ENCODE measurements at regions not wholly inside any gene's neighbourhood (a gene's known extent, or its start where the extent isn't known, plus 50 kb on each side); places are given as distances from the start of the nearest gene placed in this dataset.
"Not testable (repeated sequence)": the region's sequence is repeated elsewhere in the genome, so short reads cannot be mapped to it uniquely, and the experiment has no call there.

DNA sequence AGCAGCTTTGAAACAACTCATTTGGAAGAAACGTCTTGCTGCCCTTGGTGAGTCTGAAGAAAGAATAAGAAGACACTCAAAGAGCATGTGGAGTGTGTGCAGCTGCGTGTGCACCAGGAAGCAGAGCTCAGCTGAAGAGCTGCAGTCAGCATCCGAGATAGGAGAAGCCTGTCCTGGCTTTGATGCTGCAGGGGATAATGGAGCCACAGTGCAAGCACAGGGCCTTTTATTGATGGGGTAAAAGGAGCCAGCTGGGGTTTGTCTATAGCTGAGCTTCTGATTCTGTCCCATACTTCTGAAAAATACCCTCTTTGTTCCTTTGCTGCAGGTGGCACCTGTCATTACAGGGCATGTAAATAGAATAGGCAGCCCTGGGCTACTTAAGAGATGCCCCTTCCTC is 375.7 kb upstream of the ZNF462 start:
- Mint-ChIP-seq H3K4me3 (no peak overlapping the region), H3K27ac (no peak overlapping the region), H3K9me3 (ENCODE audit: low read depth) (peaks cover 18% of the 10 kb centered on the region), H3K27me3 (no peaks in the 10 kb centered on the region), H3K36me3 (no peaks in the 10 kb centered on the region), H3K4me1 (no peaks in the 10 kb centered on the region)
- ATAC-seq (no peak), DNase-seq (no peak)
- CTCF ChIA-PET: no interaction called here

- H3K27me3 Mint-ChIP-seq; DNase-seq; ATAC-seq; H3K36me3 Mint-ChIP-seq; H3K9me3 Mint-ChIP-seq (ENCODE audit: low read depth); H3K4me3 Mint-ChIP-seq; CTCF ChIA-PET; H3K27ac Mint-ChIP-seq; H3K4me1 Mint-ChIP-seq: not testable (repeated sequence)
These were observed 370.8 kb upstream of the ZNF462 start for GRCh38 chr9:106492126-106492525.

GRCh38 chr9:106500171-106500570 is 362.8 kb upstream of the ZNF462 start:
- H3K27ac Mint-ChIP-seq: no peak overlapping the region
- no peaks in the 10 kb centered on the region for H3K4me1 Mint-ChIP-seq
- CTCF ChIA-PET: no interaction called here
- no peak overlapping the region for H3K4me3 Mint-ChIP-seq
- H3K27me3 Mint-ChIP-seq: no peaks in the 10 kb centered on the region
- ATAC-seq: no peak
- peaks cover 6% of the 10 kb centered on the region for H3K9me3 Mint-ChIP-seq (ENCODE audit: low read depth)
- DNase-seq: no peak
- H3K36me3 Mint-ChIP-seq: no peaks in the 10 kb centered on the region

GRCh38 chr9:106501210-106501609 is 361.8 kb upstream of the ZNF462 start:
- H3K4me1 Mint-ChIP-seq, CTCF ChIA-PET, ATAC-seq: not testable (repeated sequence)

GRCh38 chr9:106502930-106503329 is 360.0 kb upstream of the ZNF462 start:
- no peak for ATAC-seq
- Mint-ChIP-seq H3K27me3 (no peaks in the 10 kb centered on the region), H3K4me1 (no peaks in the 10 kb centered on the region), H3K4me3 (no peak overlapping the region), H3K9me3 (ENCODE audit: low read depth) (peaks cover 9% of the 10 kb centered on the region), H3K27ac (no peak overlapping the region), H3K36me3 (no peaks in the 10 kb centered on the region)
- CTCF ChIA-PET: no interaction called here
- DNase-seq: no peak

More at GRCh38 chr9:106501210-106501609, 361.8 kb upstream of the ZNF462 start:
- H3K9me3 Mint-ChIP-seq (ENCODE audit: low read depth); H3K36me3 Mint-ChIP-seq; H3K4me3 Mint-ChIP-seq; DNase-seq; H3K27me3 Mint-ChIP-seq; H3K27ac Mint-ChIP-seq: not testable (repeated sequence)

GRCh38 chr9:106503759-106504158 is 359.2 kb upstream of the ZNF462 start:
- no peak overlapping the region for H3K27ac Mint-ChIP-seq
- no peak overlapping the region for H3K4me3 Mint-ChIP-seq
- CTCF ChIA-PET: no interaction called here
- no peaks in the 10 kb centered on the region for H3K36me3 Mint-ChIP-seq
- DNase-seq (no peak), ATAC-seq (no peak)
- H3K9me3 Mint-ChIP-seq (ENCODE audit: low read depth): peaks cover 9% of the 10 kb centered on the region
- H3K4me1 Mint-ChIP-seq: no peaks in the 10 kb centered on the region
- H3K27me3 Mint-ChIP-seq: no peaks in the 10 kb centered on the region

GRCh38 chr9:106526716-106527204 is 336.2 kb upstream of the ZNF462 start:
- Mint-ChIP-seq H3K4me3 (no peak overlapping the region), H3K36me3 (no peaks in the 10 kb centered on the region), H3K9me3 (ENCODE audit: low read depth) (peaks cover 7% of the 10 kb centered on the region), H3K27me3 (no peaks in the 10 kb centered on the region), H3K4me1 (no peaks in the 10 kb centered on the region), H3K27ac (no peak overlapping the region)
- CTCF ChIA-PET: no interaction called here
- ATAC-seq (no peak), DNase-seq (no peak)

DNA sequence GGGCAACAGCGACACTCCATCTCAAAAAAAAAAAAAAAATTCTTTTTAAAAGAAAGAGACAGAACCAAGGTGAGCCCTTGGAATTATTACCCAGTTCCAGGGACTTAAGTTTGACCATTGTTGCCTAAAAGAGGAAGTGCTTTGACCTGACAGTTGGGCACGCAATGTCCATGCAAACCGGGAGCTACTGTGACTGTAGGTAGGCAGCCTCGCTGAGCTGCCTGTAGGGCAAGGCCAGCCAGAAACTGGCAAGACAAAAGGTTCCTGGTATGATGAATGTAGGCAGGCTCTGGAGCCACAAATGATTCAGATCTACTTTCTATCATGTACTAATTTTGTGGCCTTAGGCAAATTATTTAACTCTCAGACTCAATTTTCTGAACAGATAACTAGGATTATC is 334.8 kb upstream of the ZNF462 start:
- H3K9me3 Mint-ChIP-seq (ENCODE audit: low read depth): peaks cover 3% of the 10 kb centered on the region
- ATAC-seq: no peak
- H3K4me3 Mint-ChIP-seq: no peak overlapping the region
- H3K4me1 Mint-ChIP-seq: no peaks in the 10 kb centered on the region
- no peak for DNase-seq
- no peaks in the 10 kb centered on the region for H3K36me3 Mint-ChIP-seq
- no peak overlapping the region for H3K27ac Mint-ChIP-seq
- no peaks in the 10 kb centered on the region for H3K27me3 Mint-ChIP-seq
- CTCF ChIA-PET: no interaction called here

GRCh38 chr9:106529616-106530015 is 333.4 kb upstream of the ZNF462 start:
- DNase-seq (no peak), ATAC-seq (no peak)
- Mint-ChIP-seq H3K4me1 (no peaks in the 10 kb centered on the region), H3K27me3 (no peaks in the 10 kb centered on the region), H3K36me3 (no peaks in the 10 kb centered on the region), H3K9me3 (ENCODE audit: low read depth) (peaks cover 9% of the 10 kb centered on the region), H3K27ac (no peak overlapping the region), H3K4me3 (no peak overlapping the region)
- CTCF ChIA-PET: no interaction called here

DNA sequence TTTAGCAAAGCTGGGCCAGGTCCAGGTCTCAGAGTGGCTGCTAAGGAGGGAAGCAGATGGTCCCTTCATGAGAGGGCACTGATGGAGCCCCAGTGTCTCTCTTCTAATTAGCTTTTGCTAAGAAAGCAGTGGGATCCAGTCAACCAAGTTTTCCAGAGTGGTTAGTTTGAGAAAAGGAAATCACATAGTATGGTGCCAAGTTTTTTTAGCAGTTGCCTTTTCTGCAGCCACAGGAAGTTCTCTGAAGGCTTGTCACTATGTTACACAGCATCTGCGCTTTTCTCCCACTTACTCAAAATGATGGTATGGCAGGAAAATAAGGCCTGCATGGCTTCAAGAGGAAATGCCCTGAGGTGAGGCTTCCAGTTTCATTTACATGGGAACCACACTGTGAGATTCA is 331.5 kb upstream of the ZNF462 start:
- CTCF ChIA-PET: no interaction called here
- Mint-ChIP-seq H3K4me3 (no peak overlapping the region), H3K36me3 (no peaks in the 10 kb centered on the region)

DNA sequence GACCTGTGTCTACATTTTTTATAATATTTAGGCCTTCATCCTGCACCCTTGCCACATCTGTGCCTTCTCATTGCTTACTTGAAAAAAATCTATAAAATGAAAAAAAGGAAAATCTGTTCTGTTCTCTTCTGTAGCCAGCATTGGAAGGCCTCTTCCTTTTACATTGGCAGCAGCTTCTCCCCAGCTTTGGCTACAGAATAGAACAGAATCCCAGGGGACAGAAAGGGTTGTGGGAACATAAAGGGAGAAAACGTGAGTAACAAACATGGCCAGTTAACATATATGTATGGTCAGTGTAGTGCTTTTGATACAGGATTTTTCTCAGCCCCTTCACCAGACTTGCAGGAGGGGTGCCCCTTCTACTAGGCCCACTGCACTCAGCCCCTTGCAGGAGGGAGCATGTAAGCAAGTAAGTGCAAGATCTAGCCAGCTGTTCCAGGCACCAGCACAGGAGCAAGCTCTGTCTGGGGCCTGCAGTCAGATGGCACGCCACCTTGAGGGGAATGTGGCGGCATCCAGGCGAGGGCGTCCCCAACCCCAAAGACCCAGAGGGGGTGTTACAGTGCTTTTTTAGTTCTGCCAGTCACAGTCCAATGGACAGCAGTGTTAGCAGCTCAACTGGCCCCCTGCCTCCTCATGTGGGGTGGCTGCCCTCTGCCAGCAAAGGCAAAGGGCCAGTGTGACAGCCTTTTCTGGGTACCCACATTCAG is 330.5 kb upstream of the ZNF462 start:
- no peak for DNase-seq
- no peak overlapping the region for H3K4me3 Mint-ChIP-seq
- no peaks in the 10 kb centered on the region for H3K27me3 Mint-ChIP-seq
- H3K36me3 Mint-ChIP-seq: no peaks in the 10 kb centered on the region
- H3K27ac Mint-ChIP-seq: no peak overlapping the region
- peaks cover 16% of the 10 kb centered on the region for H3K9me3 Mint-ChIP-seq (ENCODE audit: low read depth)
- ATAC-seq: no peak
- H3K4me1 Mint-ChIP-seq: no peaks in the 10 kb centered on the region
- CTCF ChIA-PET: no interaction called here

More for the DNA sequence above, 331.5 kb upstream of the ZNF462 start:
- H3K4me1 Mint-ChIP-seq: no peaks in the 10 kb centered on the region
- peaks cover 14% of the 10 kb centered on the region for H3K9me3 Mint-ChIP-seq (ENCODE audit: low read depth)
- no peaks in the 10 kb centered on the region for H3K27me3 Mint-ChIP-seq
- no peak for ATAC-seq
- no peak overlapping the region for H3K27ac Mint-ChIP-seq
- no peak for DNase-seq

DNA sequence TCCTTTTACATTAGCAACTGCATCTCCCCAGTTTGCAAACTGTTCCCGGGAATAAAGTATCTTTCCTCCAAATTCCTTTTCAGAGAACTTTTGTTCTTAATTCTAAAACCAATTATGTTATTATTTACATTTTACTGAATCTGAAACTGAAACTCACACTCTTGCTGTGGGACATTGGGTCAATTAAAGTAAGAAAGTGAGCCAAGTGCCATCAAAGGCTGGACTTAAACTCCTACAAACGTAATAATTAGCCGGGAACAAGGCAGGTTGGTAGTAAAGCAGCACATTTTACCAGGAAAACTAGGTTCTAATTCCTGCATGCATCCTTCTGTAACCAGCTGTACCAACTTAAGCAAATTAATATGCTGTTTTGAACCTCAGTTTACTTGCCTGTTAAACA is 328.2 kb upstream of the ZNF462 start:
- Mint-ChIP-seq H3K27me3 (no peaks in the 10 kb centered on the region), H3K9me3 (ENCODE audit: low read depth) (peaks cover 13% of the 10 kb centered on the region), H3K4me1 (no peaks in the 10 kb centered on the region), H3K36me3 (no peaks in the 10 kb centered on the region), H3K27ac (no peak overlapping the region), H3K4me3 (no peak overlapping the region)
- CTCF ChIA-PET: no interaction called here
- no peak for DNase-seq
- no peak for ATAC-seq

DNA sequence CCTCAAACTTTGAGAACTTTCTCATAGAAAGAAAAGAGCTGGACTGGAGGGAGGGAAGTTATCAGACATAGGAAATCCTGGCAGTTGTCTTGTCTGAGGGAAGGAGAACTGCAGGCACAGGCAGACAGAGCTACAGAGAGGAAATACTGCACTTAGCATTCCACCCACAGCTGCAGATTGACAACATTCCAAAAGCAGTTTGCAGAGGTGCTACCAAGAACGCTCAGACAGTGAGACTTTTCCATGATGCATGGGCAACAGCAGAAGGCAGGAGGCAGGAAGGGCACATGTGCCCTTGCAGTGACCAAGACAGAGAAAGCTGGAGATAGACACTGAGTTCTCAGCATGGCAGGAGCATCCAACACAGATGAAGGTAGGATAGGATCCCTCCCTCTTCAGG is 327.5 kb upstream of the ZNF462 start:
- no peak for DNase-seq
- Mint-ChIP-seq H3K27ac (no peak overlapping the region), H3K9me3 (ENCODE audit: low read depth) (peaks cover 13% of the 10 kb centered on the region), H3K27me3 (no peaks in the 10 kb centered on the region), H3K4me3 (no peak overlapping the region), H3K36me3 (no peaks in the 10 kb centered on the region), H3K4me1 (no peaks in the 10 kb centered on the region)
- CTCF ChIA-PET: no interaction called here
- no peak for ATAC-seq

DNA sequence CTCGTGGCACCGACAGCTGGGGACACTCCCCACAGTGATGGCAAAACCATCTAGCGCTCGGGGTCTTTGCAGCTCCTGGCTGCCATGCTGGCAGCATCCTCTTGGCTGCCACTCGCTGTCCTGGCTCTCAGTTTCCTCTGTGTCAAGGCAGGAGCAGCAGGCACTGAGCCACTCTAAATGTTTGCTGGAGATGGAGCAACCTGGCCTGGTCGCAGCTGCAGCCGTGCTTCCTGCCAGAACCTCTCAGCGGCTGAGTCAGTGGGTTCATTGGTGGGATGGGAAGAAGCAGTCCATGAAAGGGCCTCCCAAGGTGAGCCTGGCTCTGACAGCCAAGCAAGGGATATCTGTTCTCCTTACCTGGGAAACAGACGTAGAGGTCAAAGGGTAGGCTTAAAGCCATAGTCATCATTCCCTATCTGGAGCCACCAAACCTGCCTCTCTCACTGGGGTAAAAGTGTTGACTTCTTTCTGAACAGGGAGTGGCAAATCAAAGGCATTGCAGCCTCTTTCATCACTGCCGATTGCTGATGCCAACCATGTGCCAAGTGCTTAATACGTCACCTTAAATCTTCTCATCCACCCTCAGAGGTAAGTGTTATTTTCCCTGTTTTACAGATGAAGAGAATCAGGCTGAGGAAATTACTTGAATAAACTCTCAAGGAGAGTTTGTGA is 304.8 kb upstream of the ZNF462 start:
- Mint-ChIP-seq H3K27me3 (no peaks in the 10 kb centered on the region), H3K4me1 (no peaks in the 10 kb centered on the region), H3K9me3 (ENCODE audit: low read depth) (peaks cover 6% of the 10 kb centered on the region), H3K36me3 (no peaks in the 10 kb centered on the region), H3K4me3 (no peak overlapping the region), H3K27ac (no peak overlapping the region)
- ATAC-seq (no peak), DNase-seq (no peak)
- CTCF ChIA-PET: no interaction called here
